HG03097 (cell line): ENCODE measurements at regions not wholly inside any gene's neighbourhood (a gene's known extent, or its start where the extent isn't known, plus 50 kb on each side); places are given as distances from the start of the nearest gene placed in this dataset.

Source experiments
- ATAC-seq: cut with Tn5 transposase; IDR thresholded peaks from one replicate; pipeline ENCODE4 v1.9.1; 2021; ENCODE audit not compliant: unreplicated experiment, low FRiP score

- no peak for ATAC-seq
Measured at GRCh38 chr15:38072007-38072347, 137.5 kb downstream of the TMCO5A start.

GRCh38 chr15:38072348-38073177 lies 138.1 kb downstream of the TMCO5A start:
- peak; percentile 50 for ATAC-seq

- no peak for ATAC-seq
Measured at GRCh38 chr15:38073178-38073946, 138.9 kb downstream of the TMCO5A start.

- ATAC-seq, result no peak
Measured at GRCh38 chr15:38074029-38074428, 139.6 kb downstream of the TMCO5A start.

- ATAC-seq, result no peak
Measured at GRCh38 chr15:38075466-38075865, 141.0 kb downstream of the TMCO5A start.

DNA sequence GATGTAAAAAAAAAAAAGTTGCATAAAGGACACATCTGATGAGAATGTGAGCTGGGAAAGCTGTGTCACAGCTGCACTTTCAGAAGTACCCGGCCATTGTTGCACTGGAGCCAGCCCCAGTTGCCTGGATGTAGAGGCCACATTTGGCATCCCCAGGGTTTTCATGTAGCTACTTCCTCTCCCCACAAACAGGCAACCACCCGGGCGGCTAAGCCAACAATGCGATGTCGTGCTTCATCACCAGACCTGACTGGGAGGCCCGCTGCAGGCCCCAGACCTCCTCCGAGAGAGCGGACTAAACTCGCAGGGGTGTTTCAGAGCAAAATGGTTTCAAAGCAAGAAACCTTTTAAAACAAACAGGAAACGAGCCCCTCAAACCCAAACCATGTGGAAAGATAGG lies 142.3 kb downstream of the TMCO5A start:
- peak; percentile 49 for ATAC-seq

DNA sequence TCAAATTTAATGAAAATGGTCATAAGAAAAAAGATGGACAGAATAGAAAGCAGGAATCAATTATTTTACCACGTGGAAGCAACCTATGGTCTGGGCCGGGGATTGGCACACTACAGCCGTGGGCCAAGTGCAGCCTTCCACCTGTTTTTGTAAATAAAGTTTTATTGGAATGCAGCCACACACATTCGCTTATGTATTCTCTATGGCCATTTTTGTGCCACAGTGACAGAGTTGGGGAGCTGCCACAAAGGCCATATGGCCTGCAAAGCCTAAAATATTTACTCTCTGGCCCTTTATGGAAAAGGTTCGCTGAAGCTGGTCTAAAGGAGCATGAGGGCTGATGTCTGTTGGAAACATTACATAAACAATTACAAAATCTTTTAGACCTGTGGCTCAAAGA lies 144.8 kb downstream of the TMCO5A start:
- no peak for ATAC-seq

DNA sequence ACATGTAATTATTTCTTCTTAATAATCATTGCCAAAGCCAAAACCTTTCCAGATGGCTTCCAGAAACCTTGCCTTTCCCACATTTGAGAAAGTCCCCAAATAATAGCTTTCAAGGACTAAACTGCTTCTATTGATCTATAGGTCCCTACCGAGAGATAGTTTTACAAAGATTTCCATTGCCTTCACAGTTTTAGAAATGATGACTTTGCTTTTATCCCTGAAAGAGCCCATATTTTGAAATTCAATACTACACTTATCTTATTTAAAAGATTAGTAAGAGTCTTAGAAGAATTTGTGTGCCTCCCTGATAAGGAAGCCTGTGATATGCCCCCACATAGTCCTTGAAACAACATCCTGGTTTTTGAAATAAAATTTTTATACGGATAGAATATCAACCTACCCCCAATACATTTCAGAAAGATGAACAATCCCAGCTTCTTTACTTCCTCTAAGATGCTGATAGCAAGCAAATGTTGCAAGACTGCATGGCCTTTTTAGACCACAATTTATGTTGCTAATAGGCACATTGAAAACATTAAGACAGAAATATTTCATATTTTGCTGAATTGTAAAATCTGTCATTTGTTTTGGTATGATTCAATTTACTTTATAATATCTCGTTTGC lies 146.3 kb downstream of the TMCO5A start:
- ATAC-seq, result no peak

- ATAC-seq, result peak; percentile 90
Measured at GRCh38 chr15:38084289-38084688, 149.8 kb downstream of the TMCO5A start.

DNA sequence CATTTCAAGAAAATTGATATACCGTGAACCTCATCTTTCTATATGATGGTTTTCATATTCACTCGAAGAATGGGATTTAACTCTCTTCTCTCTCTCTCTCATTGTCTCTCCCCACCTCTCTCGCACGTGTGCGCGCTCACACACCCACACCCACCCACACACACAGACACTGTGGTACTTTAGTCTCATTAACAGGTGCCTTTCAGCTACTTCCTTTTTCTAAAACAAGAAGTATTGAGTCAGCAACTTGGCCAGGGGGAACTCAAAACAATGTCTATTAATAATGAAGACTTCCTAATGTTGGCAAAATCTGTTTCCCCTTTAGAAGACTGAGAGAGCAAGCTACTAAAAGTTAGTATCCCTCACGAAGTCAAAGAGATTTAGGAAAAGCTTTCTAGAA lies 150.7 kb downstream of the TMCO5A start:
- peak; percentile 56 for ATAC-seq

DNA sequence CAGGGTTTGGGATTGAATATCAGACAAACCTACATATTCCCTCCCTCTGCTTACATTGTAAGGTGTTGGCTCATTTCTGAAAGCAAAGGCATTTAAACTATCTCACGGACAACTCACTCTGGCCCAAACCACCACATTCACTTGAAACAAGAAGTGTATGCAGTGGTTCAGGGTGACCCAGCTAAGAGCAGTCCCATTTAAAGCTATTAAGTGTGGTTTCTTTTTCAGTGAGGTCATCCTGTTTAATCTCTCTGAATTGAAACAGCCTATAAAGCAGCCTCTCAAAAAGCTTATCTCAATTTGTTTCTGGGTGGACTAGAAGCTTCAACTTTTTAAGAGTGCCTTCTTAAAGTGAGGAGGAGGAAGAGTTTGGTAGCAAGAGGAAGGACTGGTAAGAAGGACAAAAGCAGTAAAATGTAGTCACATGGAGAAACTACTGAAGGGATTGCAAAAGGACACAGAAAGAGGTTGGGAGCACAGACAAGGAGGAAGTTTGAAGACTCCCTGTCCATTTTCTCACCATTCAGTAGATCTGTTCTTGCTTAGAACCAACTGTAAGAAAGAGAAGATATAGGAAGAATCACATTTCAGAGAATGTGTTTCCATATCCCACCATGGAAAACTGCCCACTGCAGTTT lies 151.6 kb downstream of the TMCO5A start:
- ATAC-seq, result no peak

GRCh38 chr15:38086611-38087010 lies 152.2 kb downstream of the TMCO5A start:
- ATAC-seq, result no peak

- ATAC-seq, result no peak
Measured at GRCh38 chr15:38088971-38089370, 154.5 kb downstream of the TMCO5A start.

DNA sequence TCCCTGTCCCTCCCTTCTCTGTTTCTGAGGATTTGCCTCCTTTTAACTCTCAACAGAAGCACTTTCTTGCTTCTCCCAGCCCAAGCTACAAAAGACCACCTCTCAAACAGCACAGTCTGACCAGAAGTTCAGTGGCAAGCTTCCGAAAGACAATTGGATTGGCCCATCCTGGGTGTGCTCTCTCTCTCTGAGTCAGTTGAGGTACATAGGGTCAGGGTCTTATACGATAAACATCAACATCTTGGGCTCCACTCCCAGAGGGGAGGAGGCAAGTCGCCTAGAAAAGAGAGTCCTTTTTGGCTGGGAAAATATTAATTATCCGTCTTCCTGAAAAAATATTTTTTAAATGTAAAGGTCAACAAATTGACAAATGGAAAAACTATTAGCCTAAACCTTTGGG lies 155.8 kb downstream of the TMCO5A start:
- no peak for ATAC-seq

- ATAC-seq, result no peak
Measured at GRCh38 chr15:38090678-38091077, 156.2 kb downstream of the TMCO5A start.

DNA sequence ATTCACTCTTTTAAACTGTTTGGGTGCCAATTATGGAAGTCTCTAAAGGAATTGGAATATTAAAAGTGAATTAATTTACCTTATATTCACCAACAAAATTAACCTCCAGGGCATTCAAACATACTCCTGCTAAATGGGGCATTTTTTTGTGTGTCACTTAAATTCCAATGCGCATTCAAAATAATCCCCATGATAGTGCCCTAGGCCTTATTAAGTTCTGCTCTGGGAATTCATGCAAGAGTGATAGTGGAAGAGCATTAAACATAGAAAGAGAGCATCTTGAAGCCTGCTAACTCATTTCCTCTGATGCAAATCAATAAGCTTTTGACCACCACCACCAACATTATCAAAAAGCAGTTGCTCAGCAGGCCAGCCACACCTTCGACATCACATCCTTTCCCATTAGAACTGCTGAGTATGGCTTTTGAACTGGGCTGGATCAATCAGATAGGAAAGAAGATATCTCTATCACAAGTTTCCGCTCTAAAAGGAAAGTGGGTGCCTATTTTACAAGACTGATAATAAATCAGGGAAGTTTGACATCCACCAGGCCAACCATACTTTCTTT lies 156.7 kb downstream of the TMCO5A start:
- no peak for ATAC-seq

GRCh38 chr15:38093931-38094330 lies 158.7 kb upstream of the SPRED1 start:
- ATAC-seq, result no peak

DNA sequence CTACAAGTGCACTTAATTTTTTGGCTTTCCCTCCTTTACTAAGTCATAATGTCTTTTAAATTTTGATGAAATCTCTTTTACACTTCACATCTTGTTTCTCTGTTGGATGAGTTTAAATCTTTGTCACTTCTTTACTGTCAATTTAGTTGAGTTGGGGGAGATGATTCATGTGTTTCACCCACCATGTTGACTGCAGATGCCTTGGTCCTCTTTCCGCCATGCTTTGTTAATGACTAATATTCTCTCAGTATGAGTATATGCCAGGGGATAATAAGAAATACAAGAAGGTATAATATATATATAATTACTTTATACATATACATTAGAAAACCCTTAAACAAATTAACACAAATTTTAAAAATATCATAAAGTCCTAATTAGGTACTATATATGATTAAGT lies 149.7 kb upstream of the SPRED1 start:
- no peak for ATAC-seq

DNA sequence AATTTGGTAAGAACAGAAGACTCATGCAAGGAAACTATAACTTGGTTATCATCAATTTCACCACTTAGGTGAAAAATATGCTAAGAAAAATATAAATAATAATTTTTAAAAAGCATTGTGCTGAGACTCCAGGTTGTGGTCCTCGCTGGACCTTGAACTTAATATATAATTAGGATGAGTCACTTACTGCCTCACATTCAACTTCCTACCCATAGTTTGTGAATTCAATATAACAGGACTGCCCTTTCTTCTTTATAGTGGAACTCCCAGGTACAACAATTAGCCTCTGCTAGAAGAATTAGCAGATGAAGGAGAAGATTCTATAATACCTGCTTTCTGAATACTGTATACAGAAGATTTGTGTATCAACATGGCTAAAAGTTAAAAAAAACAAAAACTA lies 149.1 kb upstream of the SPRED1 start:
- no peak for ATAC-seq

- ATAC-seq, result no peak
Measured at GRCh38 chr15:38111070-38111469, 141.6 kb upstream of the SPRED1 start.

DNA sequence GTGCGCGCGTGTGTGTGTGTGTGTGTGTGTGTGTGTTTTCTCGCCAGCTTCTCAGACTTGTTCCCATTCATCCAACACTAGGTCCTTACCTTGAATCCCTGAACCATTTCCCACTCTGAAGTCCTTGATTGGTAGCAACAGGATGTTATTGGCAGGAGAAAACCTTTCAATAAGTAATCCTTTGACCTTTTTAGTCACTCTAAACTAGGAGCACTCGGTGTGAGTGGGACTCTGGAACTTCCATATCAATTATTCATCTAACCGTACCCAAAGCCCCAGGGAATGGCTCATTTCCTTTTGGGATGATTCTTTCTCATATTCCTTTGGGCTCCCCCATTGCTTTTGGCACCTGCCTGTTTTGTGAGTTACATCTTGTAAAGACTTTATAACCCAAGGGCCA lies 140.2 kb upstream of the SPRED1 start:
- no peak for ATAC-seq
